ENCODE measurements at regions not wholly inside any gene's neighbourhood (a gene's known extent, or its start where the extent isn't known, plus 50 kb on each side); places are given as distances from the start of the nearest gene placed in this dataset.

DNA sequence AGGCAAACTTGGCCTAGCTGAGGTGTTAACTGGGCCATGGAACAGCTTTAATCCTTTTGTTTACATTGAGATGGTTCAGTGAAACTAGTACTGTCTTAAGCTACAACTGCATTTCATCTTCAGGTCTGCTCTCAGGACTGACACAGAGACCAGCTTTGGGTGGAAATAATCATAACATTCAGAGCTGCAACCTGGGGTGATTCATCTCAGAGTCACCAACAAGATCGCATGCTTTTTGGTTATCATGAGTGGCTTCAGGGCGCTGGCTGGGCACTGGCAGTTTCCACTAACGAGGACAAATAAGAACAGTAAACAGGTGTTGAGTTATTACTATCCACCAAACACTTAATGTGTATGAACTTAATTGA, 60.9 kb upstream of the PAX6 start:
- no peak for TF ChIP-seq POLR2A (IDR thresholded peaks at IDR 0.05)
- TF ChIP-seq, protein P1, sequence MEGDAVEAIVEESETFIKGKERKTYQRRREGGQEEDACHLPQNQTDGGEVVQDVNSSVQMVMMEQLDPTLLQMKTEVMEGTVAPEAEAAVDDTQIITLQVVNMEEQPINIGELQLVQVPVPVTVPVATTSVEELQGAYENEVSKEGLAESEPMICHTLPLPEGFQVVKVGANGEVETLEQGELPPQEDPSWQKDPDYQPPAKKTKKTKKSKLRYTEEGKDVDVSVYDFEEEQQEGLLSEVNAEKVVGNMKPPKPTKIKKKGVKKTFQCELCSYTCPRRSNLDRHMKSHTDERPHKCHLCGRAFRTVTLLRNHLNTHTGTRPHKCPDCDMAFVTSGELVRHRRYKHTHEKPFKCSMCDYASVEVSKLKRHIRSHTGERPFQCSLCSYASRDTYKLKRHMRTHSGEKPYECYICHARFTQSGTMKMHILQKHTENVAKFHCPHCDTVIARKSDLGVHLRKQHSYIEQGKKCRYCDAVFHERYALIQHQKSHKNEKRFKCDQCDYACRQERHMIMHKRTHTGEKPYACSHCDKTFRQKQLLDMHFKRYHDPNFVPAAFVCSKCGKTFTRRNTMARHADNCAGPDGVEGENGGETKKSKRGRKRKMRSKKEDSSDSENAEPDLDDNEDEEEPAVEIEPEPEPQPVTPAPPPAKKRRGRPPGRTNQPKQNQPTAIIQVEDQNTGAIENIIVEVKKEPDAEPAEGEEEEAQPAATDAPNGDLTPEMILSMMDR (IDR thresholded peaks at IDR 0.05): no peak
